Parathyroid adenoma (tissue), 2 donors: ENCODE measurements at regions not wholly inside any gene's neighbourhood (a gene's known extent, or its start where the extent isn't known, plus 50 kb on each side); places are given as distances from the start of the nearest gene placed in this dataset.

Source experiments
- H2AFZ ChIP-seq: fragments of 300-600 bp; sonication (generic); one replicate; pipeline ENCODE4 v1.7.0; 2017; ENCODE audit warnings: antibody characterized with exemption, mild to moderate bottlenecking
- H3K27ac ChIP-seq: fragments of 300-600 bp; sonication (generic); one replicate; pipeline ENCODE4 v1.7.0; 2017
- H3K27me3 ChIP-seq: fragments of 300-600 bp; sonication (generic); one replicate; pipeline ENCODE4 v1.7.0; 2017; ENCODE audit warnings: low read length; ENCODE audit not compliant: control insufficient read depth, insufficient read depth
- H3K36me3 ChIP-seq: fragments of 300-600 bp; sonication (generic); one replicate; pipeline ENCODE4 v1.7.0; 2017; ENCODE audit warnings: low read length; ENCODE audit not compliant: control insufficient read depth, insufficient read depth
- H3K4me1 ChIP-seq: fragments of 300-600 bp; sonication (generic); one replicate; pipeline ENCODE4 v1.7.0; 2017; ENCODE audit warnings: control low read depth
- H3K4me2 ChIP-seq: fragments of 300-600 bp; sonication (generic); one replicate; pipeline ENCODE4 v1.7.0; 2017; ENCODE audit warnings: low read length
- H3K4me3 ChIP-seq: fragments of 300-600 bp; sonication (generic); one replicate; pipeline ENCODE4 v1.7.0; 2017; ENCODE audit warnings: low read depth, low read length
- H3K79me2 ChIP-seq: fragments of 300-600 bp; sonication (generic); one replicate; pipeline ENCODE4 v1.7.0; 2017; ENCODE audit warnings: control low read depth
- H3K9ac ChIP-seq: fragments of 300-600 bp; sonication (generic); one replicate; pipeline ENCODE4 v1.7.0; 2017; ENCODE audit warnings: mild to moderate bottlenecking
- H3K9me3 ChIP-seq: fragments of 300-600 bp; sonication (generic); one replicate; pipeline ENCODE4 v1.7.0; 2017; ENCODE audit warnings: low read length; ENCODE audit not compliant: control insufficient read depth
- TF ChIP-seq, protein P1 (sequence below): fragments of 300-600 bp; sonication (generic); IDR thresholded peaks from one replicate; pipeline ENCODE4 v1.7.0; 2017; ENCODE audit warnings: antibody characterized with exemption, mild to moderate bottlenecking
- donor health status: primary hyperparathyroidism.

DNA sequence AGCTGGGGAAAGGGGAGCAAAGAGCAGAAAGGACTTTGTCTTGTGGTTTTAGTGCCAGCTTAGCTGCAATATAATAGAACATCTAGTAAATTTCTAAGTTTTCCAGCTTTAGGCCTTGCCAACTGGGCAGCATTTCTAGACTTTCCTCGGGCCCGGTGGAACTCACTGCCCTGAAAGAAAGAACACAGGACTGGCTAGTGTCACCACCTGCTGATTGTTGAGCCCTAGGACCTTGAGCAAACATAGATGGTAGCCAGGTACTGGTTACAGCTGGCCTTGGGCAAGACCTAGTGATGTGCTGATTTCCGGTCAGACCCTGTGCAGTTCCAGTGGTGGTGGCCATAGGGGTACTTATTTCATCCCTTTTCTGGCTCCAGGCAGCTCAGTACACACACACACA, 753.2 kb upstream of the B3GALT2 start:
- no peak overlapping the region for H3K4me3 ChIP-seq
- no peak overlapping the region for H3K4me2 ChIP-seq
- H3K9me3 ChIP-seq: no peaks in the 10 kb centered on the region
- H3K27ac ChIP-seq: no peak overlapping the region
- no peaks in the 10 kb centered on the region for H3K79me2 ChIP-seq
- no peak overlapping the region for H3K9ac ChIP-seq
- H3K27me3 ChIP-seq: no peaks in the 10 kb centered on the region
- TF ChIP-seq, protein P1, sequence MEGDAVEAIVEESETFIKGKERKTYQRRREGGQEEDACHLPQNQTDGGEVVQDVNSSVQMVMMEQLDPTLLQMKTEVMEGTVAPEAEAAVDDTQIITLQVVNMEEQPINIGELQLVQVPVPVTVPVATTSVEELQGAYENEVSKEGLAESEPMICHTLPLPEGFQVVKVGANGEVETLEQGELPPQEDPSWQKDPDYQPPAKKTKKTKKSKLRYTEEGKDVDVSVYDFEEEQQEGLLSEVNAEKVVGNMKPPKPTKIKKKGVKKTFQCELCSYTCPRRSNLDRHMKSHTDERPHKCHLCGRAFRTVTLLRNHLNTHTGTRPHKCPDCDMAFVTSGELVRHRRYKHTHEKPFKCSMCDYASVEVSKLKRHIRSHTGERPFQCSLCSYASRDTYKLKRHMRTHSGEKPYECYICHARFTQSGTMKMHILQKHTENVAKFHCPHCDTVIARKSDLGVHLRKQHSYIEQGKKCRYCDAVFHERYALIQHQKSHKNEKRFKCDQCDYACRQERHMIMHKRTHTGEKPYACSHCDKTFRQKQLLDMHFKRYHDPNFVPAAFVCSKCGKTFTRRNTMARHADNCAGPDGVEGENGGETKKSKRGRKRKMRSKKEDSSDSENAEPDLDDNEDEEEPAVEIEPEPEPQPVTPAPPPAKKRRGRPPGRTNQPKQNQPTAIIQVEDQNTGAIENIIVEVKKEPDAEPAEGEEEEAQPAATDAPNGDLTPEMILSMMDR: no peak
- H3K4me1 ChIP-seq: no peaks in the 10 kb centered on the region
- no peaks in the 10 kb centered on the region for H3K36me3 ChIP-seq
- no peak overlapping the region for H2AFZ ChIP-seq

DNA sequence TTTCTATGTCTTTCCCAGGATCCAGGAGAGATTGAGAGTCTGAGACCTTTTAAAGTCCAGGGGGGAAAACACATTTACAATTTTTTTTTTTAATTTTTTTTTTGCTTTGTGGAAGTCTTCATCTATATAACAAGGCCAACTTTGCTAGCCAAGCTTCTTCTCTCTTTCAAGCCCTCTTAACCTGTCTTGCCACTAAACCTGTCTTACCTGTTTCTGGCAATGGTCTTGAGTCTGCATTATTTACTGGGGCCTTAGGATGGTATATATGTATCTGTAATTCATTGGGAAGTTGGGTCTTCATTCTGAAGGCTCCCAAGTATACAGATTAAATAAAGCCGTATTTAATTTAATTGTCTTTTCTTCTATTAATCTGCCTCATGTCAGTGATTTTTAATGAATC, 750.9 kb upstream of the B3GALT2 start:
- Histone ChIP-seq H3K27me3 (no peaks in the 10 kb centered on the region), H3K36me3 (no peaks in the 10 kb centered on the region), H3K4me2 (no peak overlapping the region), H3K4me1 (no peaks in the 10 kb centered on the region), H3K9ac (no peak overlapping the region), H3K9me3 (no peaks in the 10 kb centered on the region), H3K27ac (no peak overlapping the region), H3K4me3 (no peak overlapping the region), H2AFZ (no peak overlapping the region), H3K79me2 (no peaks in the 10 kb centered on the region)
- TF ChIP-seq, protein P1: no peak

DNA sequence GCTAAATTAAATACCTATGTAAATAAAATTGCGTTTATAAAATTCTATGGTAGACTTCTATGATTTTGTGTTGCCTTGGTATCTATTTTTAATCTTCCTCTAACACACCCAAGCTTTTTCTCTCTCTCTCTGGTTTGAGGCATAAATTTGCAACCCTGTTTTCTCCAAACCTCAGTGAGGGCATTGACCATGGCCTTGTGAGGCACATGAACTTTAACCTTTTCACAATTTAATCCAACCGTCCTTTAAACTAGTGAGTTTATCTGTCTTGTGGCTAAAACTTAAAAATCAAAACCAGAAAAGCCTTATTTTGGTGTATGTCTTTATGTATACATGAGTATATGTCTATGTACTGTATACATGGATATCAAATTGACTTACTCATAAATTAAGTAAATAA, 746.6 kb upstream of the B3GALT2 start:
- H2AFZ ChIP-seq: no peak overlapping the region
- H3K4me3 ChIP-seq: no peak overlapping the region
- no peak overlapping the region for H3K4me2 ChIP-seq
- no peak overlapping the region for H3K9ac ChIP-seq
- no peaks in the 10 kb centered on the region for H3K79me2 ChIP-seq
- no peaks in the 10 kb centered on the region for H3K4me1 ChIP-seq
- no peaks in the 10 kb centered on the region for H3K9me3 ChIP-seq
- no peaks in the 10 kb centered on the region for H3K36me3 ChIP-seq
- H3K27ac ChIP-seq: no peak overlapping the region
- no peaks in the 10 kb centered on the region for H3K27me3 ChIP-seq
- TF ChIP-seq, protein P1: no peak

DNA sequence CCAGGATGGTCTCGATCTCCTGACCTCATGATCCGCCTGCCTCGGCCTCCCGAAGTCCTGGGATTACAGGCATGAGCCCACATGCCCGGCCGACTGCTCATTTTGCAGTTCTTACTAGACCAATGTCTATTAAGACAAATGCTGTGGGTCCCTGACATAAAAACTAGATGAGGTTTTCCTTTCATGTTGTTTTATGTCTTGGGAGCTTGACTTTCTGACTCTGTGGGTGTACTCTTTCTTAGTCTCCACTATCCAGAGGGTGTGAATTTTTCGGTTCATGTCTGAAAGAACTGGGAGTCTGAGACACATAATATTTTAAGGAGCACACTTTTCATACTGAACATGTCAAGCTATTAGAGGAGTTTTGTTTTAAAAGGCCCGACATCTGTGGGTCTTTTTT, 744.9 kb upstream of the B3GALT2 start:
- H3K27me3 ChIP-seq: no peaks in the 10 kb centered on the region

More for the DNA sequence above, 744.9 kb upstream of the B3GALT2 start:
- H2AFZ ChIP-seq: no peak overlapping the region
- no peaks in the 10 kb centered on the region for H3K79me2 ChIP-seq
- no peak overlapping the region for H3K9ac ChIP-seq
- H3K4me3 ChIP-seq: no peak overlapping the region
- H3K36me3 ChIP-seq: no peaks in the 10 kb centered on the region
- TF ChIP-seq, protein P1: no peak
- no peaks in the 10 kb centered on the region for H3K9me3 ChIP-seq
- no peaks in the 10 kb centered on the region for H3K4me1 ChIP-seq
- no peak overlapping the region for H3K27ac ChIP-seq
- H3K4me2 ChIP-seq: no peak overlapping the region
